Esophagus squamous epithelium (tissue), 4 donors: ENCODE measurements at regions not wholly inside any gene's neighbourhood (a gene's known extent, or its start where the extent isn't known, plus 50 kb on each side); places are given as distances from the start of the nearest gene placed in this dataset.
"Not testable (repeated sequence)": the region's sequence is repeated elsewhere in the genome, so short reads cannot be mapped to it uniquely, and the experiment has no call there.

Source experiments
- POLR2A ChIP-seq, 4 donors: fragments of 450-650 bp; IDR thresholded peaks; one replicate each; pipeline ENCODE4 v1.6.1; 2017; ENCODE audit warnings: antibody characterized with exemption in 4 of 4, mild to moderate bottlenecking in 4 of 4, moderate library complexity in 3 of 4
- TF ChIP-seq, protein P1 (sequence below), 6 experiments: fragments of 450-650 bp in 4 of 6; fragments of 200-600 bp in 2 of 6; sonication (generic) in 2 of 6; IDR thresholded peaks; one replicate each; pipeline ENCODE4 v1.5.1; 2016 to 2019; ENCODE audit warnings: antibody characterized with exemption in 6 of 6, mild to moderate bottlenecking in 4 of 6, moderate library complexity in 4 of 6

DNA sequence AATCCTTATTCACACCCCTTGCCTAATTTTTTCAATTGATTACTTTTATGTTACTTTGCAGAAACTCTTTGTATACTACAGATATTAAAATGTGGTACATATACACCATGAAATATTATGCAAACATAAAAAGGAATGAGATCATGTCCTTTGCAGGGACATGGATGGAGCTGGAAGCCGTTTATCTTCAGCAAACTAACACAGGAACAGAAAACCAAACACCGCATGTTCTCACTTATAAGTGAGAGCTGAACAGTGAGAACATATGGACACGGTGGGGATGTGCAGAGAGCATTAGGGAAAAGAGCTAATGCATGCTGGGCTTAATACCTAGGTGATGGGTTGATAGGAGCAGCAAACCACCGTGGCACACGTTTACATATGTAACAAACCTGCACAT is 123.5 kb upstream of the DIAPH2 start:
- TF ChIP-seq, protein P1, sequence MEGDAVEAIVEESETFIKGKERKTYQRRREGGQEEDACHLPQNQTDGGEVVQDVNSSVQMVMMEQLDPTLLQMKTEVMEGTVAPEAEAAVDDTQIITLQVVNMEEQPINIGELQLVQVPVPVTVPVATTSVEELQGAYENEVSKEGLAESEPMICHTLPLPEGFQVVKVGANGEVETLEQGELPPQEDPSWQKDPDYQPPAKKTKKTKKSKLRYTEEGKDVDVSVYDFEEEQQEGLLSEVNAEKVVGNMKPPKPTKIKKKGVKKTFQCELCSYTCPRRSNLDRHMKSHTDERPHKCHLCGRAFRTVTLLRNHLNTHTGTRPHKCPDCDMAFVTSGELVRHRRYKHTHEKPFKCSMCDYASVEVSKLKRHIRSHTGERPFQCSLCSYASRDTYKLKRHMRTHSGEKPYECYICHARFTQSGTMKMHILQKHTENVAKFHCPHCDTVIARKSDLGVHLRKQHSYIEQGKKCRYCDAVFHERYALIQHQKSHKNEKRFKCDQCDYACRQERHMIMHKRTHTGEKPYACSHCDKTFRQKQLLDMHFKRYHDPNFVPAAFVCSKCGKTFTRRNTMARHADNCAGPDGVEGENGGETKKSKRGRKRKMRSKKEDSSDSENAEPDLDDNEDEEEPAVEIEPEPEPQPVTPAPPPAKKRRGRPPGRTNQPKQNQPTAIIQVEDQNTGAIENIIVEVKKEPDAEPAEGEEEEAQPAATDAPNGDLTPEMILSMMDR (IDR thresholded peaks at IDR 0.05) = not testable (repeated sequence)
- not testable (repeated sequence) for TF ChIP-seq POLR2A (IDR thresholded peaks at IDR 0.05)
